HepG2 (cell line): ENCODE measurements at regions not wholly inside any gene's neighbourhood (a gene's known extent, or its start where the extent isn't known, plus 50 kb on each side); places are given as distances from the start of the nearest gene placed in this dataset.

Experiments
- ATAC-seq: fragments of 200-7000 bp; cut with Tn5 transposase; 3 replicates; pipeline ENCODE4 v1.9.1; 2020; ENCODE audit warnings: mild to moderate bottlenecking, moderate library complexity
- BruUV-seq: library from RNA; stranded (reverse); fragments of 400-500 nt; replicated peaks from 2 replicates; lab custom pipeline; 2021; lab: Mats Ljungman, UMichigan
- CTCF ChIA-PET: fragments of 300-600 bp; formaldehyde crosslinking; extraction: SDS; loops from one replicate; lab custom pipeline; 2021; ENCODE audit warnings: low total read pairs, inconsistent platforms, low intra/inter-chr PET ratio; lab: Yijun Ruan, JAX
- POLR2A ChIA-PET: fragments of 350-600 bp; sonication (Branson Sonifier 250); formaldehyde crosslinking; loops from one replicate; lab custom pipeline; 2020; ENCODE audit warnings: antibody characterized with exemption, inconsistent platforms; lab: Yijun Ruan, JAX
- DNase-seq: peaks from one replicate; pipeline ENCODE4 v3.0.0-alpha.2; 2015; ENCODE audit warnings: low spot score
- FAIRE-seq: peaks from 3 replicates; lab custom pipeline; 2011; peaks lifted over from hg19 to GRCh38; lab: Jason Lieb, UNC
- H2AFZ ChIP-seq: one replicate; pipeline ENCODE4 v1.6.1; 2011; ENCODE audit warnings: low read length, inconsistent platforms
- H3K27ac ChIP-seq: fragments of 300-600 bp; 3 replicates; pipeline ENCODE4 v1.8.0; 2011; ENCODE audit warnings: mixed run types, mild to moderate bottlenecking, mixed read lengths, low read length, inconsistent platforms; ENCODE audit not compliant: insufficient read depth; ENCODE audit errors: extremely low read length
- H3K27me3 ChIP-seq, 2 experiments: fragments of 200-600 bp in 1 of 2; 2 replicates in 1 of 2; 3 replicates in 1 of 2; pipeline versions ENCODE4 v1.6.0 to v1.8.0; 2011; ENCODE audit warnings: low read length in 2 of 2, mild to moderate bottlenecking in 2 of 2, moderate library complexity in 2 of 2, inconsistent platforms in 1 of 2; ENCODE audit not compliant: insufficient read depth in 2 of 2, control insufficient read depth in 1 of 2
- H3K36me3 ChIP-seq, 2 experiments: fragments of 200-600 bp in 1 of 2; replicated peaks in 1 of 2; 2 replicates in 1 of 2; 3 replicates in 1 of 2; pipeline versions ENCODE4 v1.5.1 to v1.8.0; 2011; ENCODE audit warnings: low read length in 2 of 2, inconsistent platforms in 1 of 2; ENCODE audit not compliant: insufficient read depth in 2 of 2, control insufficient read depth in 1 of 2
- H3K4me1 ChIP-seq: 2 replicates; pipeline ENCODE4 v1.5.1; 2012; ENCODE audit warnings: low read length, inconsistent platforms; ENCODE audit not compliant: insufficient read depth
- H3K4me2 ChIP-seq: 2 replicates; pipeline ENCODE4 v1.6.0; 2011; ENCODE audit warnings: low read depth, low read length, inconsistent platforms
- H3K4me3 ChIP-seq, 3 experiments: fragments of 200-600 bp in 1 of 3; sonication (generic), shearing (Covaris generic) in 1 of 3; replicated peaks in 1 of 3; 2 replicates each; pipeline ENCODE4 v1.5.1; 2011 to 2016; ENCODE audit warnings: low read length in 3 of 3, inconsistent platforms in 2 of 3, low read depth in 2 of 3, mild to moderate bottlenecking in 2 of 3, control low read depth in 1 of 3, mixed read lengths in 1 of 3; ENCODE audit not compliant: insufficient read depth in 1 of 3
- H3K79me2 ChIP-seq: one replicate; pipeline ENCODE4 v1.6.1; 2011; ENCODE audit warnings: low read length, inconsistent platforms; ENCODE audit not compliant: insufficient read depth
- H3K9ac ChIP-seq: 2 replicates; pipeline ENCODE4 v1.6.0; 2011; ENCODE audit warnings: mild to moderate bottlenecking, low read depth, low read length, inconsistent platforms; ENCODE audit not compliant: insufficient read depth
- H3K9me3 ChIP-seq: 2 replicates; pipeline ENCODE4 v1.5.1; 2012; ENCODE audit warnings: mild to moderate bottlenecking, low read length
- H4K20me1 ChIP-seq: 2 replicates; pipeline ENCODE4 v1.6.0; 2011; ENCODE audit warnings: inconsistent platforms, mild to moderate bottlenecking, low read length, moderate library complexity; ENCODE audit not compliant: insufficient read depth
- AHR ChIP-seq: IDR thresholded peaks from 2 replicates; pipeline ENCODE4 v1.6.1; 2018; ENCODE audit warnings: missing genetic modification reagents, missing compliant biosample characterization
- ATAD3A ChIP-seq: sonication (generic); formaldehyde crosslinking; IDR thresholded peaks from 2 replicates; pipeline ENCODE4 v1.4.0; 2020; ENCODE audit warnings: missing genetic modification reagents
- BORCS8-MEF2B ChIP-seq: sonication (generic); formaldehyde crosslinking; IDR thresholded peaks from 2 replicates; pipeline ENCODE4 v1.8.0; 2022; ENCODE audit warnings: mild to moderate bottlenecking, missing genetic modification reagents
- FLYWCH1 ChIP-seq: sonication (generic); formaldehyde crosslinking; IDR thresholded peaks from 2 replicates; pipeline ENCODE4 v1.8.1; 2023; ENCODE audit warnings: mild to moderate bottlenecking, missing genetic modification reagents
- GMEB2 ChIP-seq: IDR thresholded peaks from 2 replicates; pipeline ENCODE4 v1.6.1; 2016; ENCODE audit warnings: missing biosample characterization, missing genetic modification reagents, low read depth
- HMG20B ChIP-seq: conservative IDR thresholded peaks from 2 replicates; pipeline ENCODE4 v1.6.1; 2016; ENCODE audit warnings: missing genetic modification reagents, missing compliant biosample characterization
- HOXA5 ChIP-seq: sonication (generic); formaldehyde crosslinking; IDR thresholded peaks from 2 replicates; pipeline ENCODE4 v1.4.0; 2020; ENCODE audit warnings: missing genetic modification reagents
- HOXA7 ChIP-seq: sonication (generic); formaldehyde crosslinking; IDR thresholded peaks from 2 replicates; pipeline ENCODE4 v1.8.1; 2022; ENCODE audit warnings: mild to moderate bottlenecking, missing genetic modification reagents, moderate library complexity
- MED1 ChIP-seq: sonication (generic); formaldehyde crosslinking; IDR thresholded peaks from 2 replicates; pipeline ENCODE4 v1.4.0; 2020; ENCODE audit warnings: missing genetic modification reagents
- NFE2L2 ChIP-seq: fragments of 150-350 bp; IDR thresholded peaks from 2 replicates; pipeline ENCODE4 v1.6.1; 2014; ENCODE audit warnings: low read length
- ONECUT2 ChIP-seq: sonication (generic); formaldehyde crosslinking; IDR thresholded peaks from 2 replicates; pipeline ENCODE4 v1.4.0; 2020; ENCODE audit warnings: missing genetic modification reagents
- PHF21A ChIP-seq: sonication (generic); formaldehyde crosslinking; IDR thresholded peaks from 2 replicates; pipeline ENCODE4 v1.5.0; 2020; ENCODE audit warnings: mild to moderate bottlenecking, missing genetic modification reagents
- RARG ChIP-seq: sonication (generic); formaldehyde crosslinking; IDR thresholded peaks from 2 replicates; pipeline ENCODE4 v1.4.0; 2020; ENCODE audit warnings: low read depth, mild to moderate bottlenecking, missing genetic modification reagents
- WIZ ChIP-seq: sonication (generic); formaldehyde crosslinking; IDR thresholded peaks from 2 replicates; pipeline ENCODE4 v1.5.1; 2020; ENCODE audit warnings: mild to moderate bottlenecking, missing genetic modification reagents
- ZNF18 ChIP-seq: sonication (generic); formaldehyde crosslinking; IDR thresholded peaks from 2 replicates; pipeline ENCODE4 v1.8.0; 2022; ENCODE audit warnings: mild to moderate bottlenecking, missing genetic modification reagents; ENCODE audit not compliant: insufficient replicate concordance
- ZNF414 ChIP-seq: sonication (generic); formaldehyde crosslinking; IDR thresholded peaks from 2 replicates; pipeline ENCODE4 v1.5.0; 2020; ENCODE audit warnings: missing genetic modification reagents
- ZNF430 ChIP-seq: sonication (generic); formaldehyde crosslinking; IDR thresholded peaks from 2 replicates; pipeline ENCODE4 v1.9.0; 2021; ENCODE audit warnings: mild to moderate bottlenecking, missing genetic modification reagents
- ZNF510 ChIP-seq: sonication (generic); formaldehyde crosslinking; IDR thresholded peaks from 2 replicates; pipeline ENCODE4 v1.4.0; 2020; ENCODE audit warnings: low read depth, mild to moderate bottlenecking, missing genetic modification reagents
- ZNF557 ChIP-seq: sonication (generic); formaldehyde crosslinking; IDR thresholded peaks from 2 replicates; pipeline ENCODE4 v1.4.0; 2020; ENCODE audit warnings: missing genetic modification reagents
- ZNF570 ChIP-seq: sonication (generic); formaldehyde crosslinking; IDR thresholded peaks from 2 replicates; pipeline ENCODE4 v1.4.0; 2020; ENCODE audit warnings: mild to moderate bottlenecking, missing genetic modification reagents, borderline replicate concordance
- ZNF577 ChIP-seq: sonication (generic); formaldehyde crosslinking; IDR thresholded peaks from 2 replicates; pipeline ENCODE4 v1.4.0; 2020; ENCODE audit warnings: mild to moderate bottlenecking, low read depth, missing genetic modification reagents, borderline replicate concordance
- ZNF83 ChIP-seq: sonication (generic); formaldehyde crosslinking; IDR thresholded peaks from 2 replicates; pipeline ENCODE4 v1.4.0; 2020; ENCODE audit warnings: missing genetic modification reagents, mild to moderate bottlenecking, borderline replicate concordance
- WGBS: methylation state at CpG from one replicate; pipeline ENCODE4 v1.1.6; 2017; ENCODE audit warnings: low lambda C conversion rate; 5-methylcytosine and 5-hydroxymethylcytosine counted together
- in situ Hi-C: cut with HindIII; loops from 2 replicates; pipeline ENCODE4 v1.10.0; 2017; ENCODE audit warnings: low pct_unique_long_range_greater_than_20kb; ENCODE audit not compliant: extremely low pct_ligation_motif_present
- intact Hi-C: fragments of 100-400 bp; cut with micrococcal nuclease; formaldehyde crosslinking; loops from one replicate; pipeline ENCODE4 v1.10.0; 2022; ENCODE audit not compliant: unreplicated experiment

GRCh38 chr2:117553448-117553847 is 261.0 kb upstream of the DDX18 start (continued):
- TF ChIP-seq AHR (CRISPR knock-in tag) (no peak), HOXA7 (CRISPR knock-in tag) (no peak), ZNF577 (CRISPR knock-in tag) (no peak), ZNF18 (no peak), RARG (CRISPR knock-in tag) (no peak), HMG20B (CRISPR knock-in tag) (no peak), ZNF557 (no peak), NFE2L2 (no peak)

GRCh38 chr2:117555965-117556364 is 258.5 kb upstream of the DDX18 start:
- in situ Hi-C loops (no loop called here), intact Hi-C loops (no loop called here)
- ChIA-PET CTCF (no interaction called here), POLR2A (no interaction called here)
- no peak for TF ChIP-seq ZNF83 (CRISPR knock-in tag)
- TF ChIP-seq ZNF510 (CRISPR knock-in tag) = no peak
- TF ChIP-seq ZNF430 (CRISPR knock-in tag) = no peak
- TF ChIP-seq ZNF414 (CRISPR knock-in tag) = no peak
- TF ChIP-seq ATAD3A (CRISPR knock-in tag) = no peak
- TF ChIP-seq MED1 (CRISPR knock-in tag) = no peak
- TF ChIP-seq FLYWCH1 = no peak
- TF ChIP-seq WIZ (CRISPR knock-in tag) = no peak
- no peak for TF ChIP-seq BORCS8-MEF2B
- no peak for TF ChIP-seq GMEB2 (CRISPR knock-in tag)
- no peak for TF ChIP-seq HOXA5 (CRISPR knock-in tag)
- no peak for TF ChIP-seq ONECUT2 (CRISPR knock-in tag)
- TF ChIP-seq PHF21A (CRISPR knock-in tag) = no peak
- TF ChIP-seq ZNF570 (CRISPR knock-in tag) = no peak
- Histone ChIP-seq H3K27me3 (no peaks in the 10 kb centered on the region; a peak in 2 of 5 replicates), H3K4me2 (no peak overlapping the region), H2AFZ (no peak overlapping the region), H3K4me1 (no peaks in the 10 kb centered on the region), H3K4me3 (no peak overlapping the region), H4K20me1 (no peaks in the 10 kb centered on the region), H3K9ac (no peak overlapping the region), H3K36me3 (no peaks in the 10 kb centered on the region), H3K27ac (no peak overlapping the region), H3K9me3 (no peaks in the 10 kb centered on the region), H3K79me2 (no peaks in the 10 kb centered on the region)
- WGBS = 19% methylated on average over 5 of the region's 5 CpGs
- FAIRE-seq (no peak), ATAC-seq (no peak), DNase-seq (no peak)
- BruUV-seq = no TSS peak
